AG09309 (cell line): ENCODE measurements at regions not wholly inside any gene's neighbourhood (a gene's known extent, or its start where the extent isn't known, plus 50 kb on each side); places are given as distances from the start of the nearest gene placed in this dataset.
A peak's percentile ranks its signal among the peaks of the same experiment; 100 is the strongest.
"Not testable (repeated sequence)": the region's sequence is repeated elsewhere in the genome, so short reads cannot be mapped to it uniquely, and the experiment has no call there.

Experiments used
- DNase-seq: peaks from one replicate; pipeline ENCODE4 v3.0.0-alpha.2; 2010; ENCODE audit warnings: low read depth
- H3K4me3 ChIP-seq: 2 replicates; pipeline ENCODE4 v1.5.1; 2011; ENCODE audit warnings: mild to moderate bottlenecking, low read depth, low read length, moderate library complexity; ENCODE audit not compliant: control insufficient read depth
- CTCF ChIP-seq: IDR thresholded peaks from 2 replicates; pipeline ENCODE4 v1.5.1; 2011; ENCODE audit warnings: mild to moderate bottlenecking, low read depth, low read length, inconsistent platforms; ENCODE audit not compliant: insufficient read depth, control insufficient read depth; ENCODE audit errors: missing control alignments

- H3K4me3 ChIP-seq, DNase-seq: not testable (repeated sequence)
Observed at GRCh38 chr17:15802917-15803316, 70.8 kb downstream of the TBC1D26 start.

- H3K4me3 ChIP-seq, DNase-seq: not testable (repeated sequence)
Observed at GRCh38 chr17:15806825-15807224, 74.7 kb downstream of the TBC1D26 start.

GRCh38 chr17:15813388-15813787, 81.3 kb downstream of the TBC1D26 start:
- not testable (repeated sequence) for H3K4me3 ChIP-seq, DNase-seq

GRCh38 chr17:15814003-15814402, 81.9 kb downstream of the TBC1D26 start:
- H3K4me3 ChIP-seq, DNase-seq: not testable (repeated sequence)

GRCh38 chr17:15817861-15818260, 85.8 kb downstream of the TBC1D26 start:
- DNase-seq: not testable (repeated sequence)

GRCh38 chr17:15822280-15822679, 90.2 kb downstream of the TBC1D26 start:
- DNase-seq, H3K4me3 ChIP-seq: not testable (repeated sequence)

More at GRCh38 chr17:15817861-15818260, 85.8 kb downstream of the TBC1D26 start:
- not testable (repeated sequence) for H3K4me3 ChIP-seq

- H3K4me3 ChIP-seq: not testable (repeated sequence)
- peak; percentile 23 for DNase-seq
- peak; percentile 75 for TF ChIP-seq CTCF
Observed at GRCh38 chr17:15828727-15829314, 96.7 kb downstream of the TBC1D26 start.

- not testable (repeated sequence) for DNase-seq, H3K4me3 ChIP-seq
Observed at GRCh38 chr17:15830221-15830620, 98.1 kb downstream of the TBC1D26 start.

- H3K4me3 ChIP-seq: not testable (repeated sequence)
- DNase-seq: peak; percentile 4
Observed at GRCh38 chr17:15831182-15831581, 99.1 kb downstream of the TBC1D26 start.

GRCh38 chr17:15832921-15833480, 100.9 kb downstream of the TBC1D26 start:
- DNase-seq, H3K4me3 ChIP-seq: not testable (repeated sequence)

GRCh38 chr17:15833890-15834289, 101.8 kb downstream of the TBC1D26 start:
- H3K4me3 ChIP-seq, DNase-seq: not testable (repeated sequence)

- not testable (repeated sequence) for DNase-seq, H3K4me3 ChIP-seq
Observed at GRCh38 chr17:15835481-15835880, 103.4 kb downstream of the TBC1D26 start.

GRCh38 chr17:15836249-15836982, 104.3 kb downstream of the TBC1D26 start:
- not testable (repeated sequence) for DNase-seq, H3K4me3 ChIP-seq

GRCh38 chr17:15836991-15837390, 104.9 kb downstream of the TBC1D26 start:
- DNase-seq, H3K4me3 ChIP-seq: not testable (repeated sequence)

- DNase-seq: peak; percentile 1
- H3K4me3 ChIP-seq: not testable (repeated sequence)
Observed at GRCh38 chr17:15847447-15848229, 97.3 kb upstream of the ADORA2B start.
